A549 (cell line): ENCODE measurements at regions not wholly inside any gene's neighbourhood (a gene's known extent, or its start where the extent isn't known, plus 50 kb on each side); places are given as distances from the start of the nearest gene placed in this dataset.
"Not testable (repeated sequence)": the region's sequence is repeated elsewhere in the genome, so short reads cannot be mapped to it uniquely, and the experiment has no call there.

Source experiments
- ATAC-seq, 2 experiments: fragments of 200-7000 bp in 1 of 2; fragments of >200 bp in 1 of 2; cut with Nextera tagmentation in 1 of 2; cut with Tn5 transposase in 1 of 2; 3 replicates each; pipeline versions ENCODE4 v1.8.0 to v1.9.1; 2018 to 2020; ENCODE audit warnings: mild to moderate bottlenecking in 1 of 2, moderate library complexity in 1 of 2
- CTCF ChIA-PET: fragments of 300-600 bp; sonication (Branson Sonifier 250); formaldehyde crosslinking; extraction: SDS; loops from one replicate; lab custom pipeline; 2021; ENCODE audit warnings: antibody characterized with exemption, inconsistent platforms; lab: Yijun Ruan, JAX
- POLR2A ChIA-PET: fragments of 350-600 bp; formaldehyde crosslinking; extraction: SDS; loops from one replicate; lab custom pipeline; 2021; ENCODE audit warnings: antibody characterized with exemption, inconsistent platforms; lab: Yijun Ruan, JAX
- DNase-seq, 2 experiments: peaks; one replicate each; pipeline versions ENCODE4 v3.0.0 to v3.0.0-alpha.2; 2011 to 2016; ENCODE audit warnings: low read depth in 1 of 2, low spot score in 1 of 2
- FAIRE-seq: peaks from 2 replicates; lab custom pipeline; 2011; peaks lifted over from hg19 to GRCh38; lab: Jason Lieb, UNC
- H3K27ac ChIP-seq, 2 experiments: fragments of >200 bp; sonication (Bioruptor Twin); formaldehyde crosslinking; 3 replicates each; pipeline ENCODE4 v1.5.1; 2016 to 2017
- H3K4me1 ChIP-seq: fragments of >200 bp; sonication (Bioruptor Twin); formaldehyde crosslinking; 3 replicates; pipeline ENCODE4 v1.6.1; 2016
- H3K4me2 ChIP-seq: fragments of >200 bp; sonication (Bioruptor Twin); formaldehyde crosslinking; 3 replicates; pipeline ENCODE4 v1.6.1; 2016
- H3K4me3 ChIP-seq: fragments of >200 bp; sonication (Bioruptor Twin); formaldehyde crosslinking; 3 replicates; pipeline ENCODE4 v1.5.1; 2016
- H3K9me3 ChIP-seq: fragments of >200 bp; sonication (Bioruptor Twin); formaldehyde crosslinking; 3 replicates; pipeline ENCODE4 v1.6.1; 2016
- CHD2 ChIP-seq: fragments of 150-350 bp; IDR thresholded peaks from 2 replicates; pipeline ENCODE4 v1.6.1; 2014; ENCODE audit warnings: low read length; ENCODE audit not compliant: partially characterized antibody
- CHD4 ChIP-seq: fragments of 200-600 bp; sonication (generic); IDR thresholded peaks from 2 replicates; pipeline ENCODE4 v1.6.1; 2016; ENCODE audit warnings: antibody characterized with exemption, mild to moderate bottlenecking, borderline replicate concordance
- CTCF ChIP-seq: fragments of >200 bp; sonication (Bioruptor Twin); formaldehyde crosslinking; IDR thresholded peaks from 3 replicates; pipeline ENCODE4 v1.5.1; 2016
- ESRRA ChIP-seq: fragments of 150-350 bp; IDR thresholded peaks from 2 replicates; pipeline ENCODE4 v1.6.1; 2014; ENCODE audit warnings: mild to moderate bottlenecking, low read length, borderline replicate concordance
- FOSB ChIP-seq: fragments of 250-450 bp; sonication (Bioruptor Pico); IDR thresholded peaks from 2 replicates; pipeline ENCODE4 v1.5.0; 2020; ENCODE audit warnings: mild to moderate bottlenecking, moderate library complexity
- FOSL2 ChIP-seq, 2 experiments: fragments of 450-650 bp in 1 of 2; fragments of >200 bp in 1 of 2; sonication (Bioruptor Twin) in 1 of 2; formaldehyde crosslinking; IDR thresholded peaks; 2 replicates each; pipeline versions ENCODE4 v1.5.0 to v1.6.1; 2016 to 2020; ENCODE audit warnings: mild to moderate bottlenecking in 1 of 2, moderate library complexity in 1 of 2
- FOXS1 ChIP-seq: fragments of 250-450 bp; sonication (Bioruptor Pico); IDR thresholded peaks from 2 replicates; pipeline ENCODE4 v1.5.0; 2020; ENCODE audit warnings: mild to moderate bottlenecking, moderate library complexity
- HOXA7 ChIP-seq: fragments of 250-450 bp; sonication (Bioruptor Pico); IDR thresholded peaks from 2 replicates; pipeline ENCODE4 v1.5.0; 2020; ENCODE audit warnings: mild to moderate bottlenecking, moderate library complexity
- JUNB ChIP-seq: fragments of >200 bp; sonication (Bioruptor Twin); formaldehyde crosslinking; IDR thresholded peaks from 2 replicates; pipeline ENCODE4 v1.6.1; 2016
- MAFK ChIP-seq: fragments of 450-650 bp; IDR thresholded peaks from 2 replicates; pipeline ENCODE4 v1.6.1; 2014; ENCODE audit not compliant: partially characterized antibody
- MYC ChIP-seq: IDR thresholded peaks from 2 replicates; pipeline ENCODE4 v1.6.1; 2012; ENCODE audit warnings: mild to moderate bottlenecking, inconsistent platforms, low read length, improper control_type of control experiment, borderline replicate concordance
- NPAS2 ChIP-seq: fragments of 250-450 bp; sonication (Bioruptor Pico); IDR thresholded peaks from 2 replicates; pipeline ENCODE4 v1.8.0; 2022; ENCODE audit warnings: mild to moderate bottlenecking, moderate library complexity, borderline replicate concordance
- PHF8 ChIP-seq: fragments of 200-600 bp; sonication (generic); IDR thresholded peaks from 2 replicates; pipeline ENCODE4 v1.6.1; 2016; ENCODE audit warnings: low read depth, mild to moderate bottlenecking, antibody characterized with exemption, moderate library complexity, borderline replicate concordance
- POLR2AphosphoS2 ChIP-seq: conservative IDR thresholded peaks from 2 replicates; pipeline ENCODE4 v1.6.1; 2012; ENCODE audit warnings: low read length, improper control_type of control experiment, inconsistent platforms
- RCOR1 ChIP-seq: fragments of 150-350 bp; IDR thresholded peaks from 2 replicates; pipeline ENCODE4 v1.6.1; 2014; ENCODE audit warnings: antibody characterized with exemption, low read length, low read depth
- RNF2 ChIP-seq: fragments of 200-600 bp; sonication (generic); IDR thresholded peaks from 2 replicates; pipeline ENCODE4 v1.6.1; 2016; ENCODE audit warnings: low read depth, mild to moderate bottlenecking, antibody characterized with exemption, moderate library complexity, borderline replicate concordance
- SMC3 ChIP-seq: fragments of >200 bp; sonication (Bioruptor Twin); formaldehyde crosslinking; IDR thresholded peaks from 3 replicates; pipeline ENCODE4 v1.6.1; 2018; ENCODE audit warnings: inconsistent platforms
- TP53 ChIP-seq: fragments of 250-450 bp; sonication (Bioruptor Pico); IDR thresholded peaks from 2 replicates; pipeline ENCODE4 v1.5.0; 2021; ENCODE audit warnings: mild to moderate bottlenecking, moderate library complexity
- ZC3H11A ChIP-seq: fragments of 450-650 bp; IDR thresholded peaks from 2 replicates; pipeline ENCODE4 v1.6.1; 2014; ENCODE audit warnings: antibody characterized with exemption, mild to moderate bottlenecking
- ZNF302 ChIP-seq: fragments of 250-450 bp; sonication (Bioruptor Pico); IDR thresholded peaks from 2 replicates; pipeline ENCODE4 v1.9.0; 2021; ENCODE audit warnings: inconsistent platforms, mild to moderate bottlenecking, moderate library complexity
- WGBS: methylation state at CpG from one replicate; pipeline ENCODE4 v1.1.6; 2017; ENCODE audit errors: missing lambda C conversion rate; 5-methylcytosine and 5-hydroxymethylcytosine counted together
- TF ChIP-seq, protein P1 (sequence below): fragments of 450-650 bp; IDR thresholded peaks from 2 replicates; pipeline ENCODE4 v1.6.1; 2014; ENCODE audit warnings: antibody characterized with exemption
- TF ChIP-seq, protein P2 (sequence below): fragments of >200 bp; sonication (Bioruptor Twin); formaldehyde crosslinking; IDR thresholded peaks from 2 replicates; pipeline ENCODE4 v1.6.1; 2016
- TF ChIP-seq, protein P3 (sequence below): fragments of >200 bp; sonication (Bioruptor Twin); formaldehyde crosslinking; IDR thresholded peaks from 3 replicates; pipeline ENCODE4 v1.6.1; 2016
- TF ChIP-seq, protein P4 (sequence below): IDR thresholded peaks from 2 replicates; pipeline ENCODE4 v1.6.1; 2012; ENCODE audit warnings: low read depth, borderline replicate concordance

DNA sequence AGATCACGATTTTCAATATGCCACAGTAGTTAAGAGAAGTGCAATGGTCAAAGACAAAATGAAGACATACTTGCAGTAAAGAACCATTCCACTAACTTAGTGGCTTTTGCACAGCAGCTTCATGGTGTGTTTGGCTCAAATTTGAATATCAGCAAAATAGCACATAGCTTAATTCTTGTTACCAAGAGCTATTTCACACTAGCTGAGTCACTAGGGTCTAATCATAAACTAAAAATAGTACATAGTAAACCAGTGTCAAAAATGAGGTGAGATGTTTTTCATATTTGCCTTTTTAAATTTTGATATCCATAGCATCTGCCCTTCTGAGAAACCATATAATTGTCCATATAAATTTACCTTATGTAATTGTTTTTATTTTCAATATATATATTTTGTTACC lies 325.0 kb upstream of the LUZP2 start:
- TF ChIP-seq RNF2 (no peak), MYC (no peak), POLR2AphosphoS2 (no peak), FOSB (CRISPR knock-in tag) (no peak), CHD4 (no peak), NPAS2 (no peak), CTCF (no peak), FOSL2 (IDR thresholded peaks at IDR 0.05) (no peak), FOSL2 (CRISPR knock-in tag; IDR thresholded peaks at IDR 0.05) (no peak), ZC3H11A (no peak), TP53 (CRISPR knock-in tag) (no peak), FOXS1 (no peak), CHD2 (no peak), SMC3 (no peak), ZNF302 (CRISPR knock-in tag) (no peak), ESRRA (no peak), RCOR1 (no peak)
- TF ChIP-seq, protein P1, sequence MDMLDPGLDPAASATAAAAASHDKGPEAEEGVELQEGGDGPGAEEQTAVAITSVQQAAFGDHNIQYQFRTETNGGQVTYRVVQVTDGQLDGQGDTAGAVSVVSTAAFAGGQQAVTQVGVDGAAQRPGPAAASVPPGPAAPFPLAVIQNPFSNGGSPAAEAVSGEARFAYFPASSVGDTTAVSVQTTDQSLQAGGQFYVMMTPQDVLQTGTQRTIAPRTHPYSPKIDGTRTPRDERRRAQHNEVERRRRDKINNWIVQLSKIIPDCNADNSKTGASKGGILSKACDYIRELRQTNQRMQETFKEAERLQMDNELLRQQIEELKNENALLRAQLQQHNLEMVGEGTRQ, result no peak
- TF ChIP-seq, protein P2, sequence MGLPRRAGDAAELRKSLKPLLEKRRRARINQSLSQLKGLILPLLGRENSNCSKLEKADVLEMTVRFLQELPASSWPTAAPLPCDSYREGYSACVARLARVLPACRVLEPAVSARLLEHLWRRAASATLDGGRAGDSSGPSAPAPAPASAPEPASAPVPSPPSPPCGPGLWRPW, result no peak
- TF ChIP-seq, protein P3, sequence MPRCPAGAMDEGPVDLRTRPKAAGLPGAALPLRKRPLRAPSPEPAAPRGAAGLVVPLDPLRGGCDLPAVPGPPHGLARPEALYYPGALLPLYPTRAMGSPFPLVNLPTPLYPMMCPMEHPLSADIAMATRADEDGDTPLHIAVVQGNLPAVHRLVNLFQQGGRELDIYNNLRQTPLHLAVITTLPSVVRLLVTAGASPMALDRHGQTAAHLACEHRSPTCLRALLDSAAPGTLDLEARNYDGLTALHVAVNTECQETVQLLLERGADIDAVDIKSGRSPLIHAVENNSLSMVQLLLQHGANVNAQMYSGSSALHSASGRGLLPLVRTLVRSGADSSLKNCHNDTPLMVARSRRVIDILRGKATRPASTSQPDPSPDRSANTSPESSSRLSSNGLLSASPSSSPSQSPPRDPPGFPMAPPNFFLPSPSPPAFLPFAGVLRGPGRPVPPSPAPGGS, result no peak
- TF ChIP-seq, protein P4, sequence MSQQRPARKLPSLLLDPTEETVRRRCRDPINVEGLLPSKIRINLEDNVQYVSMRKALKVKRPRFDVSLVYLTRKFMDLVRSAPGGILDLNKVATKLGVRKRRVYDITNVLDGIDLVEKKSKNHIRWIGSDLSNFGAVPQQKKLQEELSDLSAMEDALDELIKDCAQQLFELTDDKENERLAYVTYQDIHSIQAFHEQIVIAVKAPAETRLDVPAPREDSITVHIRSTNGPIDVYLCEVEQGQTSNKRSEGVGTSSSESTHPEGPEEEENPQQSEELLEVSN, result no peak
- ChIA-PET POLR2A (no interaction called here), CTCF (no interaction called here)
- H3K4me1 ChIP-seq, result no peaks in the 10 kb centered on the region
- WGBS, result 2% methylated on average over 1 of the region's 1 CpG
- ATAC-seq (no peak), FAIRE-seq (no peak), DNase-seq (no peak)
- no peak overlapping the region for H3K4me2 ChIP-seq
- no peak overlapping the region for H3K4me3 ChIP-seq
- H3K27ac ChIP-seq, result no peak overlapping the region
- no peaks in the 10 kb centered on the region for H3K9me3 ChIP-seq

- Histone ChIP-seq H3K4me1 (no peaks in the 10 kb centered on the region), H3K4me3 (no peak overlapping the region), H3K9me3 (no peaks in the 10 kb centered on the region), H3K27ac (no peak overlapping the region), H3K4me2 (no peak overlapping the region)
- CTCF ChIA-PET, result no interaction called here
- POLR2A ChIA-PET, result no interaction called here
- no peak for TF ChIP-seq CHD2
- no peak for TF ChIP-seq HOXA7 (CRISPR knock-in tag)
- no peak for TF ChIP-seq JUNB
- TF ChIP-seq ESRRA, result no peak
- no peak for TF ChIP-seq FOSL2 (IDR thresholded peaks at IDR 0.05)
- no peak for TF ChIP-seq FOSL2 (CRISPR knock-in tag; IDR thresholded peaks at IDR 0.05)
- TF ChIP-seq MAFK, result no peak
- no peak for TF ChIP-seq PHF8
- TF ChIP-seq RCOR1, result no peak
- no peak for TF ChIP-seq ZC3H11A
- no peak for TF ChIP-seq NPAS2
- no peak for DNase-seq
- WGBS, result 34% methylated on average over 6 of the region's 6 CpGs
- no peak for ATAC-seq
- FAIRE-seq, result no peak
Measured at GRCh38 chr11:24181395-24182047, 315.3 kb upstream of the LUZP2 start.

DNA sequence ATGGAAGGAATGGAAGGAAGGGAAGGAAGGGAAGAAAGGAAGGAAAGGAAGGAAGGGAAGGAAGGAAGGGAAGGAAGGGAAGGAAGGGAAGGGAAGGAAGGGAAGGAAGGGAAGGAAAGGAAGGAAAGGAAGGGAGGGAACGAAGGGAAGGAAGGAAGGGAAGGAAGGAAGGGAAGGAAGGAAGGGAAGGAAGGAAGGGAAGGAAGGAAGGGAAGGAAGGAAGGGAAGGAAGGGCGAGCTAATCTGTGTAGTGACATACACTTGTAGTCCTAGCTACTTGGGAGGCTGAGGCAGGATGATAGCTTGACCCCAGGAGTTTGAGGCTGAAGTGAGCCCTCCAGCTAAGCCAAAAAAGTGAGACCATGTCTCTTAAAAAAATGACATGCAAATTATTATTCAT lies 311.3 kb upstream of the LUZP2 start:
- CTCF ChIA-PET, ATAC-seq, H3K4me2 ChIP-seq, DNase-seq, POLR2A ChIA-PET, H3K27ac ChIP-seq, H3K4me1 ChIP-seq, H3K4me3 ChIP-seq, H3K9me3 ChIP-seq, FAIRE-seq: not testable (repeated sequence)
- WGBS, result 10% methylated on average over 1 of the region's 2 CpGs
